HG03045 (cell line): ENCODE measurements at regions not wholly inside any gene's neighbourhood (a gene's known extent, or its start where the extent isn't known, plus 50 kb on each side); places are given as distances from the start of the nearest gene placed in this dataset.

Source experiments
- ATAC-seq: cut with Tn5 transposase; IDR thresholded peaks from one replicate; pipeline ENCODE4 v1.9.1; 2021; ENCODE audit warnings: mild to moderate bottlenecking, moderate library complexity; ENCODE audit not compliant: unreplicated experiment

GRCh38 chr2:215607766-215608165, 171.9 kb upstream of the FN1 start:
- ATAC-seq, result no peak

DNA sequence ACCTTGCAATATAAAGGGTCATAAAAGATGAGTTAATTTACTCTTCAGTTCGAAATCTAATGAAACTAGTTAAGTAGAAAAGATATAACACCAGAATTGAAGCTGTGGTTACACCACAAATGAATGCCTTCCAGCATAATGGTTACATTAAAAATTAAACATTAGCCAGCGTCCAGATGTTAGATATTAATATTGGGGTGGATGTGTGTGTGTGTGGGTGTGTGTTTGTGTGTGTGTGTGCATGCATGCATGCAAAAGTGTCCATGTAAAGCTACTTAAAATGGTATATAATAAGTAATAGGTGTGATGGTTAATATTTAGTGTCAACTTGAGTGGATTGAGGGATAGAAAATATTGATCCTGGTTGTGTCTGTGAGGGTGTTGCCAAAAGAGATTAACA, 170.4 kb upstream of the FN1 start:
- ATAC-seq, result no peak

- ATAC-seq, result no peak
Measured at GRCh38 chr2:215605214-215605613, 169.3 kb upstream of the FN1 start.

- no peak for ATAC-seq
Measured at GRCh38 chr2:215604606-215605005, 168.7 kb upstream of the FN1 start.

- ATAC-seq, result no peak
Measured at GRCh38 chr2:215603440-215603839, 167.6 kb upstream of the FN1 start.

DNA sequence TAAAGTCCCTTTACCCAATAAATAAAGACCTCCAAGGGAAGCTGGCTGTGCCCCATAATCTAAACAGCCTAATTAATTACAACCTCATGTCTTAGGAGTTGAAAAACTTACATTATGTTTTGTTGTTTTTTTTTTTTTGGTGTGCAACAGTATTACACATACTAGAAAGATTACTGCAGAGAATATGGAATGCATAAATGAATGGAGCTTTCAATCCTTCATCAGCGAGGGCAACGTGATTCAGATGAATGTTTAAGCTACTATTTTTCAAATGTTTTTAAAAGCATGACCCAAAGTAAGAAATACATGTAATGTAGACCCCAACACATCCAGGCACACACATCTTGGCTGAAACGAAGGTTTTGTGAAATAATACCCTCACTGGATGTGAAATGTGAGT, 167.1 kb upstream of the FN1 start:
- no peak for ATAC-seq

GRCh38 chr2:215601990-215602721, 166.3 kb upstream of the FN1 start:
- no peak for ATAC-seq

DNA sequence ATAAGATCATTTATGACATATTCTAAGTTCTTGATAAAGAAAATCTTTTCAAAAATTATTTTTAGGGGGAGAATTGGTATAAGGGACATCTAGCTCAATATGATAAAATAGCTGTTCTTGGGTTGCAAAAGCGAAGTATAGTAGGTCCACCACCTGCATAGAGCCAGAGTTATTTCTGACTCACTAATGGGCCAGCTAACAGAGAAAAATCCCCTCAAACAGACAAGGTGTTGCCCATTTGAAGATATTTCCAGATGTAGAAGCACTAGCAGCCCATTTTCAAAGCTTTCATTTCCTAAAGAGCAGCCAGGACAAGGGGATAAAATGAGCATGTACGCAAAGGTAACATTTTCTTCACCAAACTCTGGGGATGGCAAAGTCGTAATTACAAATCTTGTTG, 165.7 kb upstream of the FN1 start:
- ATAC-seq, result no peak

GRCh38 chr2:215598376-215598975, 162.6 kb upstream of the FN1 start:
- ATAC-seq, result no peak

- no peak for ATAC-seq
Measured at GRCh38 chr2:215597577-215597976, 161.7 kb upstream of the FN1 start.

DNA sequence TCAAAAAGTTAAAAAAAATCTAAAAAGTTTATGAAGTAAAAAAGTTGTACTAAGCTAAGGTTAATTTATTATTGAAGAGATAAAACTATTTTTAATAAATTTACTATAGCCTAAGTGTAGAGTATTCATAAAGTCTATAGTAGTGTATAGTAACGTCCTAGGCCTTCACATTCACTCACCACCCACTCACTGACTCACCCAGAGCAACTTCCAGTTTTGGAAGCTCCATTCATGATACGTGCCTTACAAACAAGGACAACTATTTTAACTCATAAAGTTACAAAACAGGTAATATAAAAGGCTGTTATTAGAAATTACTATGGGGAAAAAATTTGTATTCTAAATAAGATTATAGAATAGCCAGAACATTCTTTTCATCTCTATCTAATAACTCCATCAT, 158.9 kb upstream of the FN1 start:
- no peak for ATAC-seq

GRCh38 chr2:215590010-215590745, 154.3 kb upstream of the FN1 start:
- no peak for ATAC-seq

DNA sequence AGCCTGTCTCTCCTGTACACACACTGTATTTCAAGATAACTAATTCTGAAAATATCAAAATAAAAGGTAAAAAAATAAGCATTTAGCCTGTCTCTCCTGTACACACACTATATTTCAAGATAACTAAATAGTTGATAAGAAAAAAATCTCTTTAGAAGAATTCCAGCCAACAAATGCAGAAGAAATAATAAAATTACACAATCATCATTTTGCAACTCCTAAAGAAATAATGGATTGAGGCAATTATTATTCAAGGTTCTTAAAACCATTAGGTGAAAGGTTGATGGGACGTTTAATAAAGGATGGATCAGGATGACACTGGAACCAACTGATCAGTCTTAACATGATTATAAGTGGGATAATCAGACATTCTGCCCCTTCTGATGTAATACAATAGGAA, 148.0 kb upstream of the FN1 start:
- ATAC-seq, result no peak

DNA sequence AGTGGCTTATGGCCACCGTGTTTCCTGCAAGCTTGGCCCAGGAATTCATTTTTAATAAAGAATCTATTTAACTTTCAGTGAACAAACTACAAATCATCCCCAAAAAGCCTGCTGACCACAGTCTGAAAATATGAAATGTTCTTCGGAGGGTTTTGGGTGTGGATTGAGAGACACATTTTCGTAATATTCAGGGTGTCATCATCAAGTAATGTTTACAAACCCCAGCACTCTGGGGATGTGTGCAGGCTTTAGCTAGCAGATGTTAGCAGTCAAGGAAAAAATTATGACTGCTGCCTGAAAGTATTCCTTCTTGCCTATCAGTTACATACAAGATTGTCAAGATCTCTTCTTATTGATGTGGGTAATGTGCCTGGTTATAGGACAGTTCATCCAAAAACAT, 143.9 kb upstream of the FN1 start:
- ATAC-seq, result no peak

- no peak for ATAC-seq
Measured at GRCh38 chr2:215577356-215577755, 141.5 kb upstream of the FN1 start.

DNA sequence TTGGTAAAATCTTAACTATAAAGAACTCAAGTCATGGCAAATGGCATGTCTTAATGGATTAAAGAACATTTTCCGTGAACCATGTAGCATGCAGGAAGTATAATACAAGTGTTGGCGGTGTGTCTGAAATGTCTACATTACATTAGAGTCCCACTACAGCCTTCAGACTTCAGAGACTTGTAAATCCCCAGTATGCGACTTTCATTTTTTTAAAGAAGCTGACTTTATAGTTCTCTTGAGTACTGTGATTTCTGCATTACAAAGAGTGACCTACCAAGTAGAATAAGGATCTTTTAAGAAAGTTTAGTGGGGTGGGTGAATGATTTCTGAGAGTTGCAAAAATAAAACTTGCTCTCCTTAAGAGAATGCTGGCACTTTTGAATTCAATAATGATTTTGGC, 140.7 kb upstream of the FN1 start:
- no peak for ATAC-seq

DNA sequence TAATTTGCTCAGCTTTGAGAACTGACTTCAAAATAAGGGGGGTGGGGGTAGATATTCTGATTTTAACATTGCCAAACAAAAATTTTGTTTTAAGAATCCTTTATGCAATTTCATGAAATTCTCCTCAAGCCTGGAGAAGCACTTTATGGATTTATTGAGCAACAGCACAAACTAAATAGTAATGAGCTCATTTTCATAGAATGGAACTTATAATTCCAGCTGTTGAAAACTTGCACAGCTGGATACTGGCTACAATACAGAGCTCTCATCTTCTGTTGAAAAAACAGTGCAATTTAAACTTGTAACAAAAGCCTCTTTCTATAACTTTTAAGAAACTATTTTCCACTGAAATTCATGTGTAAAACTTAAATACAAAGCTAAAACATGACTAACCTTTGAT, 137.6 kb upstream of the FN1 start:
- no peak for ATAC-seq

GRCh38 chr2:215572341-215572848, 136.5 kb upstream of the FN1 start:
- no peak for ATAC-seq

- no peak for ATAC-seq
Measured at GRCh38 chr2:215571689-215572088, 135.8 kb upstream of the FN1 start.

DNA sequence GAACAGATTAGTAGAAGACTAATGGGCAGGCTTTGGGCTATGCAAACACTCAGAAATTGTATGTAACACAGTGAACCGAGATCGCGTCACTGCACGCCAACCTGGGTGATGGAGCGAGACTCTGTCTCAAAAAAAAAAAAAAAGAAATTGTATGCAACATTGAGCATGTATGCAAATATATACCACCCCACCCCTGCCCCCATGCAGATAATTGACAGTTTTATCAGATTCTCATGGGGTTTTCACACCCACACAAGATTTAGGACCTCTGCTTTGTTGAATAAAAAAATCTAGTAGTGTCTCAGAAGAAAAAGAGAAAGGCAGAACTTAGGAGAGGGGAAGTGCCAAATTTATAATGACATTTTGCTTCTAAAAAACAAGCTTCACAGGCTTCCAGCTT, 131.6 kb upstream of the FN1 start:
- no peak for ATAC-seq

DNA sequence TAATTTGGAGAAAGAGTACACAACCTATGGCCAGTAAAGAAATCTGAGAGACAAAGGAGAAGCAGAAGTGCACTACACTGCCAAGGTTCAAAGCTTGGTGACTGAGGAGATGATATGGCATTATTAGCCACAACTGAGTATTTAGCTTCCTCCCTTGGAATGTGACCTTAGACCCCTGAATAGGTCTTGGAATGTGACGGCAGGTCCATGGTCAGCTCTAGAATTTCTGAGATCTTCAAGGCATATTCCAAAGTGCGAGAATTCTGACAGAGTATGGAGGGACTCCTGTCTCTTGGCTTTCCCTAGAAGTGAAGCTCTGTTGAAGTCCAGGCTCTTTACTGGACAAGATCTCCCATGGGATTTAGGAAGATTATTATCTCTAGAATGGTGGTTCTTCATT, 130.0 kb upstream of the FN1 start:
- ATAC-seq, result no peak

- ATAC-seq, result no peak
Measured at GRCh38 chr2:215557701-215558100, 121.8 kb upstream of the FN1 start.
